PFSK-1 (cell line): ENCODE measurements at regions not wholly inside any gene's neighbourhood (a gene's known extent, or its start where the extent isn't known, plus 50 kb on each side); places are given as distances from the start of the nearest gene placed in this dataset.

Experiments
- POLR2AphosphoS5 ChIP-seq: IDR thresholded peaks from 2 replicates; pipeline ENCODE4 v1.6.1; 2012; ENCODE audit warnings: low read depth, mild to moderate bottlenecking, control low read depth, low read length, moderate library complexity
- SIN3A ChIP-seq: IDR thresholded peaks from 2 replicates; pipeline ENCODE4 v1.6.1; 2012; ENCODE audit warnings: mild to moderate bottlenecking, low read length, moderate library complexity, borderline replicate concordance; ENCODE audit not compliant: insufficient read depth
- TAF1 ChIP-seq: IDR thresholded peaks from 2 replicates; pipeline ENCODE4 v1.6.1; 2012; ENCODE audit warnings: low read length, control low read depth, borderline replicate concordance; ENCODE audit not compliant: insufficient read depth
- TF ChIP-seq, protein P1 (sequence below), 2 experiments: IDR thresholded peaks; 2 replicates each; pipeline versions ENCODE4 v1.6.1 to v1.8.0; 2011 to 2012; ENCODE audit warnings: low read depth in 2 of 2, low read length in 2 of 2, control low read depth in 1 of 2, inconsistent platforms in 1 of 2, mild to moderate bottlenecking in 1 of 2, moderate library complexity in 1 of 2; ENCODE audit not compliant: insufficient read depth in 1 of 2

- TF ChIP-seq POLR2AphosphoS5 (no peak), TAF1 (no peak), SIN3A (no peak)
- TF ChIP-seq, protein P1, sequence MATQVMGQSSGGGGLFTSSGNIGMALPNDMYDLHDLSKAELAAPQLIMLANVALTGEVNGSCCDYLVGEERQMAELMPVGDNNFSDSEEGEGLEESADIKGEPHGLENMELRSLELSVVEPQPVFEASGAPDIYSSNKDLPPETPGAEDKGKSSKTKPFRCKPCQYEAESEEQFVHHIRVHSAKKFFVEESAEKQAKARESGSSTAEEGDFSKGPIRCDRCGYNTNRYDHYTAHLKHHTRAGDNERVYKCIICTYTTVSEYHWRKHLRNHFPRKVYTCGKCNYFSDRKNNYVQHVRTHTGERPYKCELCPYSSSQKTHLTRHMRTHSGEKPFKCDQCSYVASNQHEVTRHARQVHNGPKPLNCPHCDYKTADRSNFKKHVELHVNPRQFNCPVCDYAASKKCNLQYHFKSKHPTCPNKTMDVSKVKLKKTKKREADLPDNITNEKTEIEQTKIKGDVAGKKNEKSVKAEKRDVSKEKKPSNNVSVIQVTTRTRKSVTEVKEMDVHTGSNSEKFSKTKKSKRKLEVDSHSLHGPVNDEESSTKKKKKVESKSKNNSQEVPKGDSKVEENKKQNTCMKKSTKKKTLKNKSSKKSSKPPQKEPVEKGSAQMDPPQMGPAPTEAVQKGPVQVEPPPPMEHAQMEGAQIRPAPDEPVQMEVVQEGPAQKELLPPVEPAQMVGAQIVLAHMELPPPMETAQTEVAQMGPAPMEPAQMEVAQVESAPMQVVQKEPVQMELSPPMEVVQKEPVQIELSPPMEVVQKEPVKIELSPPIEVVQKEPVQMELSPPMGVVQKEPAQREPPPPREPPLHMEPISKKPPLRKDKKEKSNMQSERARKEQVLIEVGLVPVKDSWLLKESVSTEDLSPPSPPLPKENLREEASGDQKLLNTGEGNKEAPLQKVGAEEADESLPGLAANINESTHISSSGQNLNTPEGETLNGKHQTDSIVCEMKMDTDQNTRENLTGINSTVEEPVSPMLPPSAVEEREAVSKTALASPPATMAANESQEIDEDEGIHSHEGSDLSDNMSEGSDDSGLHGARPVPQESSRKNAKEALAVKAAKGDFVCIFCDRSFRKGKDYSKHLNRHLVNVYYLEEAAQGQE (IDR thresholded peaks at IDR 0.05; ENCODE audit: insufficient read depth in 1 of 2, low read depth in 2 of 2, low read length in 2 of 2): no peak
Observed at GRCh38 chr2:20553580-20553979, 97.3 kb downstream of the HS1BP3 start.
